Liver (tissue), 8 donors: ENCODE measurements at regions not wholly inside any gene's neighbourhood (a gene's known extent, or its start where the extent isn't known, plus 50 kb on each side); places are given as distances from the start of the nearest gene placed in this dataset.

ENCODE experiments used
- DNase-seq: peaks from one replicate; pipeline ENCODE4 v3.0.0-alpha.2; 2017; ENCODE audit warnings: low spot score
- H3K27ac ChIP-seq, 2 donors: one replicate each; pipeline ENCODE4 v1.7.0; 2013; ENCODE audit warnings: inconsistent platforms in 2 of 2, low read length in 2 of 2, control low read depth in 1 of 2, low read depth in 1 of 2, mild to moderate bottlenecking in 1 of 2
- H3K27me3 ChIP-seq, 4 donors: one replicate each; pipeline versions ENCODE4 v1.6.1 to v1.7.0; 2013; ENCODE audit warnings: low read length in 3 of 4, inconsistent platforms in 1 of 4, mild to moderate bottlenecking in 1 of 4, moderate library complexity in 1 of 4; ENCODE audit not compliant: control insufficient read depth in 4 of 4, insufficient read depth in 4 of 4
- H3K36me3 ChIP-seq, 4 donors: one replicate each; pipeline versions ENCODE4 v1.6.1 to v1.7.0; 2013; ENCODE audit warnings: low read length in 3 of 4, mild to moderate bottlenecking in 3 of 4, low read depth in 1 of 4, moderate library complexity in 1 of 4; ENCODE audit not compliant: control insufficient read depth in 4 of 4, insufficient read depth in 3 of 4
- H3K4me1 ChIP-seq, 4 donors: one replicate each; pipeline versions ENCODE4 v1.6.1 to v1.7.0; 2013; ENCODE audit warnings: low read length in 3 of 4, mild to moderate bottlenecking in 3 of 4, moderate library complexity in 1 of 4; ENCODE audit not compliant: control insufficient read depth in 4 of 4, insufficient read depth in 4 of 4
- H3K4me3 ChIP-seq, 3 donors: one replicate each; pipeline versions ENCODE4 v1.6.1 to v1.7.0; 2013; ENCODE audit warnings: low read length in 3 of 3, control low read depth in 1 of 3, low read depth in 1 of 3, mild to moderate bottlenecking in 1 of 3
- H3K9ac ChIP-seq, 2 donors: one replicate each; pipeline ENCODE4 v1.7.0; 2013; ENCODE audit warnings: low read length in 2 of 2, mild to moderate bottlenecking in 2 of 2, moderate library complexity in 2 of 2, control low read depth in 1 of 2, low read depth in 1 of 2
- H3K9me3 ChIP-seq, 4 donors: one replicate each; pipeline versions ENCODE4 v1.6.1 to v1.7.0; 2013; ENCODE audit warnings: low read length in 3 of 4; ENCODE audit not compliant: control insufficient read depth in 4 of 4
- CTCF ChIP-seq: fragments of 150-350 bp; IDR thresholded peaks from 2 replicates; pipeline ENCODE4 v1.5.1; 2017; ENCODE audit warnings: improper control_type of control experiment, low read depth, low read length; ENCODE audit not compliant: missing input control
- FOXA2 ChIP-seq: IDR thresholded peaks from 2 replicates; pipeline ENCODE4 v1.6.1; 2016; ENCODE audit warnings: antibody characterized with exemption
- GABPA ChIP-seq, 2 donors: IDR thresholded peaks in 1 of 2; conservative IDR thresholded peaks in 1 of 2; 2 replicates each; pipeline ENCODE4 v1.6.1; 2016; ENCODE audit warnings: antibody characterized with exemption in 2 of 2, mild to moderate bottlenecking in 1 of 2, moderate library complexity in 1 of 2
- JUND ChIP-seq, 2 donors: IDR thresholded peaks; 2 replicates each; pipeline ENCODE4 v1.6.1; 2016; ENCODE audit warnings: antibody characterized with exemption in 2 of 2
- NR2F2 ChIP-seq: IDR thresholded peaks from 2 replicates; pipeline ENCODE4 v1.6.1; 2016; ENCODE audit warnings: antibody characterized with exemption
- RAD21 ChIP-seq, 2 donors: IDR thresholded peaks; 2 replicates each; pipeline ENCODE4 v1.6.1; 2016; ENCODE audit warnings: antibody characterized with exemption in 2 of 2, mild to moderate bottlenecking in 2 of 2
- REST ChIP-seq: IDR thresholded peaks from 2 replicates; pipeline ENCODE4 v1.6.1; 2016; ENCODE audit warnings: antibody characterized with exemption, mild to moderate bottlenecking
- RXRA ChIP-seq, 2 donors: IDR thresholded peaks; 2 replicates each; pipeline ENCODE4 v1.6.1; 2017 to 2018; ENCODE audit warnings: antibody characterized with exemption in 2 of 2, mild to moderate bottlenecking in 1 of 2
- SP1 ChIP-seq: IDR thresholded peaks from 2 replicates; pipeline ENCODE4 v1.6.1; 2018; ENCODE audit warnings: antibody characterized with exemption, mild to moderate bottlenecking
- TAF1 ChIP-seq: conservative IDR thresholded peaks from 2 replicates; pipeline ENCODE4 v1.6.1; 2016; ENCODE audit warnings: antibody characterized with exemption, mild to moderate bottlenecking
- YY1 ChIP-seq: IDR thresholded peaks from 2 replicates; pipeline ENCODE4 v1.6.1; 2016; ENCODE audit warnings: antibody characterized with exemption, mild to moderate bottlenecking
- ZBTB33 ChIP-seq: IDR thresholded peaks from 2 replicates; pipeline ENCODE4 v1.6.1; 2016; ENCODE audit warnings: antibody characterized with exemption
- WGBS: extraction: QIAGEN DNeasy Blood & Tissue Kit; methylation state at CpG from one replicate; pipeline ENCODE4 v1.1.7; 2013; 5-methylcytosine and 5-hydroxymethylcytosine counted together
- TF ChIP-seq, protein P1 (sequence below): IDR thresholded peaks from 2 replicates; pipeline ENCODE4 v1.6.1; 2016; ENCODE audit warnings: antibody characterized with exemption
- TF ChIP-seq, protein P2 (sequence below): IDR thresholded peaks from 2 replicates; pipeline ENCODE4 v1.6.1; 2016; ENCODE audit warnings: antibody characterized with exemption
- donor health status: healthy.
- donor health status: healthy.
- donor health status: healthy.
- donor health status: healthy.
- donor health status: healthy.

DNA sequence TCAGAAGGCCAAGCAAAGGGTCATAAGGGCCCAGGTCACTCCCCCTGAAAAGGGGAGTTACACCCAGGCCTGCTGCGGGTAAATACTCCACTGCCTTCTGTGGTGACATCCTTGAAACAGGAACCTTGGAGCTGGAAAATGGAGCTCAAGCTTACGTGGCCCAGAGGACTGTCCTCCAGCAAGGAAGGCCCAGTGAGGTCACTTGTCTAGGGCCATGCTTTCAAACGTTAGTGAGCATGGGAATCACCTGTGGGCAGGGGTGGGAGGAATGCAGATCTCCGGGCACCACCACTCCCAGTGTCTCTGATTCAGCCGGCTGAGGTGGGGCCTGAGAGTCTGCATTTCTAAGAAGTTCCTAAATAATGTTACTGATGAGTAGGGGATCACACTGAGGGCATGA is 140.5 kb upstream of the CCND2 start:
- DNase-seq = no peak
- no peak overlapping the region for H3K4me3 ChIP-seq
- 84% methylated on average over 5 of the region's 5 CpGs for WGBS
- peaks cover 0 to 4% (median 0%) of the 10 kb centered on the region in 4 donors for H3K9me3 ChIP-seq
- H3K9ac ChIP-seq = no peak overlapping the region
- H3K27ac ChIP-seq = no peak overlapping the region
- H3K27me3 ChIP-seq = no peaks in the 10 kb centered on the region
- H3K36me3 ChIP-seq = no peaks in the 10 kb centered on the region
- TF ChIP-seq RXRA (IDR thresholded peaks at IDR 0.05) (no peak), GABPA (IDR thresholded peaks at IDR 0.05 in 1 of 2, conservative IDR thresholded peaks at IDR 0.05 in 1 of 2) (no peak), YY1 (no peak), SP1 (no peak), ZBTB33 (no peak), TAF1 (no peak), CTCF (no peak), FOXA2 (no peak), RAD21 (IDR thresholded peaks at IDR 0.05) (no peak), JUND (IDR thresholded peaks at IDR 0.05) (no peak)
- TF ChIP-seq, protein P1, sequence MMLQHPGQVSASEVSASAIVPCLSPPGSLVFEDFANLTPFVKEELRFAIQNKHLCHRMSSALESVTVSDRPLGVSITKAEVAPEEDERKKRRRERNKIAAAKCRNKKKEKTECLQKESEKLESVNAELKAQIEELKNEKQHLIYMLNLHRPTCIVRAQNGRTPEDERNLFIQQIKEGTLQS = no peak
- TF ChIP-seq, protein P2, sequence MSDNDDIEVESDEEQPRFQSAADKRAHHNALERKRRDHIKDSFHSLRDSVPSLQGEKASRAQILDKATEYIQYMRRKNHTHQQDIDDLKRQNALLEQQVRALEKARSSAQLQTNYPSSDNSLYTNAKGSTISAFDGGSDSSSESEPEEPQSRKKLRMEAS = no peak
- H3K4me1 ChIP-seq = no peaks in the 10 kb centered on the region

- H3K4me1 ChIP-seq = peaks cover 0 to 5% (median 2%) of the 10 kb centered on the region in 4 donors
- H3K36me3 ChIP-seq = no peaks in the 10 kb centered on the region
- no peak overlapping the region for H3K27ac ChIP-seq
- WGBS = 60% methylated on average over 6 of the region's 6 CpGs
- TF ChIP-seq NR2F2 = no peak
- no peak for TF ChIP-seq SP1
- TF ChIP-seq TAF1 = no peak
- no peak for TF ChIP-seq REST
- DNase-seq = no peak
- no peak overlapping the region for H3K4me3 ChIP-seq
- H3K9me3 ChIP-seq = no peaks in the 10 kb centered on the region
- no peaks in the 10 kb centered on the region for H3K27me3 ChIP-seq
- H3K9ac ChIP-seq = no peak overlapping the region
Measured at GRCh38 chr12:4121506-4122020, 152.0 kb upstream of the CCND2 start.
